SIG-M5 treated with dmso at 0.1 percent for 504 hours (cell line): ENCODE measurements at regions not wholly inside any gene's neighbourhood (a gene's known extent, or its start where the extent isn't known, plus 50 kb on each side); places are given as distances from the start of the nearest gene placed in this dataset.
A peak's percentile ranks its signal among the peaks of the same experiment; 100 is the strongest.
"Not testable (repeated sequence)": the region's sequence is repeated elsewhere in the genome, so short reads cannot be mapped to it uniquely, and the experiment has no call there.

Source experiments
- DNase-seq: peaks from one replicate; lab custom pipeline; 2025; ENCODE audit not compliant: unreplicated experiment; lab: John Stamatoyannopoulos, UW

GRCh38 chr1:184821658-184822057 is 67.0 kb upstream of the EDEM3 start:
- DNase-seq, result no peak

DNA sequence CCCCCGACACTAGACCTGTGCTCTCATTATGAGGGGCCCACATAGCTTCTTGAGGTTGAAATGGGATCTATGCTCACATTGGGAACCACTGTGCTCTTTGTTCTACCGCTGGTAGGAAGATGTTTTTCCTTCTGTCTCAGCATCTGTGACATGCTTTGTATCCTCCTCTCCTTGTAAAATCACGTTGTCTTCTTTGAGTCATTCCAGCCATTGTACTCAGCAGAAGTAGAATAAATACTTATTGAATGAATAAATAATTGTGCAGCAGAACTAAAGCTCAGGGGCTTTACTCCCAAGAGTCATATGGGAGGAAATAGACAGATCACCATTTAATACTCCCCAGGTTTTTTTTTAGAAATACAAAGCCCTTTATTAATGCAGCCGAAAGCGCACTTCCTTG is 66.3 kb upstream of the EDEM3 start:
- no peak for DNase-seq

GRCh38 chr1:184820218-184820750 is 65.6 kb upstream of the EDEM3 start:
- no peak for DNase-seq

DNA sequence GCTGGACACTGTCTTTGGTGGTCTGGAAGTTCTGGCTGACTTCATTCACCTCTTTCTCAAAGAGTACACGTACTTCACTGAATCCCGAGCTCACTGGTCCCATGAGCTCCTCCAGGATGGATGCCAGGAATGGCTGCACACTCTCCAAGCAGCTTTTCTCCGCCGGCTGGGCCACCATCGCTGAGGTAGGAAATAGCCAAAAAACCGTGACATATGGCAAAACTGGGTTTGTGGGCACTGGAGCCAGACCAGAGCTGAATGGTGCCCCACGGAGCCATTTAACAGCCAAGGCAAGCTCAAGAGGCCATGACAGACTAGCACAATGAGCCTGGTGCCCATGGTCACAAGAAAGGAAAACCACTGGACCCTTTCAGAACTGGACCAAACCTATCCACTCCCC is 64.0 kb upstream of the EDEM3 start:
- no peak for DNase-seq

GRCh38 chr1:184817003-184817402 is 62.3 kb upstream of the EDEM3 start:
- DNase-seq, result not testable (repeated sequence)

DNA sequence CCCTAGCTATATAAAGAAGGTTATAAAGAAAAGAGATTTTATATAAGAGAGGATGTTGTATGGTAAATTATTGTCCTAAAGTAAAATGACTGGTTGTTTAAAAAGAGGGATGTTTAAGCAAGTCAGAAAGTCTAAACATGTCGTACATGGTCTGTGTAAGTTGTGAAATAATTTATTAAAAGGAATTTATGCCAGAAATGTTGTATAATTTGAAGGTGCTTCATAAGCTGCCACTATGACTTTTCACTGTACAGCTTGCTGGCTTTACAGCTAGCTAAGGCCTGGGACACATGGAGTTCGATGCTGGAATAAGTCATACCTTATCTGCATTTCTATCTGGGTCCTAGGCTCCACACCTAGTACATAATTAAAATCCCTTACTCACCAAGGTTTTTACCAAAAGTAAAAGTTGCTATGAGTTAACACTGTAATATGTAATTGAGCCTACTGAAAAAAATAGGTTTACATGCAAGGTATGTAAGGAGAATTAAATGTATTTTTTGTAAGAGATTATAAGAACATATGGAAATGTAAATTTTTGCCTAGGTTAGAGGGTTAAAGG is 59.0 kb upstream of the EDEM3 start:
- DNase-seq, result no peak

DNA sequence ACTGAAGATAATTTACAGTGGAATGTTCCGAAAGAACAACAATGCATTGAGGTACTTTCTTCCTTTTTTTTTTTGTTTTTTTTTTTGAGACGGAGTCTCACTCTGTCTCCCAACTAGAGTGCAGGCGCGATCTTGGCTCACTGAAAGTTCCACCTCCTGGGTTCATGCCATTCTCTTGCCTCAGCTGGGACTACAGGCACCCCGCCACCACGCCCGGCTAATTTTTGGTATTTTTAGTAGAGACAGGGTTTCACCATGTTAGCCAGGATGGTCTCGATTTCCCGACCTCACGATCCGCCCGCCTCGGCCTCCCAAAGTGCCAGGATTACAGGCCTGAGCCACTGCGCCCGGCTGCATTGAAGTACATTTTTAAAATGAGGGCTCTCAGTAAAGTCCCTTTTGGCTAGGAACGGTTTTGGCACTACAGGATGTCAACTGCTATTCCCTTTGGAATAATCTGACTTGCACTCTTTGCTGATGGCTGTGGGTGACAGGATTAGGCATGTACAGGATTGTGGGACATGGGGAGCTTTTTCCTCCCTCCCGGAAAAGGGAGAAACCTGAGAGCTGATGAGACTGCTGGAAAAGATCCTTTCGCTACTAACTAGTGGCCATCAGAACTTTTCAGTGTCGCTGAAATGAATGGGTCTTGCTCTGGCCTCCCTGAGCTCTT is 56.9 kb upstream of the EDEM3 start:
- DNase-seq, result no peak

DNA sequence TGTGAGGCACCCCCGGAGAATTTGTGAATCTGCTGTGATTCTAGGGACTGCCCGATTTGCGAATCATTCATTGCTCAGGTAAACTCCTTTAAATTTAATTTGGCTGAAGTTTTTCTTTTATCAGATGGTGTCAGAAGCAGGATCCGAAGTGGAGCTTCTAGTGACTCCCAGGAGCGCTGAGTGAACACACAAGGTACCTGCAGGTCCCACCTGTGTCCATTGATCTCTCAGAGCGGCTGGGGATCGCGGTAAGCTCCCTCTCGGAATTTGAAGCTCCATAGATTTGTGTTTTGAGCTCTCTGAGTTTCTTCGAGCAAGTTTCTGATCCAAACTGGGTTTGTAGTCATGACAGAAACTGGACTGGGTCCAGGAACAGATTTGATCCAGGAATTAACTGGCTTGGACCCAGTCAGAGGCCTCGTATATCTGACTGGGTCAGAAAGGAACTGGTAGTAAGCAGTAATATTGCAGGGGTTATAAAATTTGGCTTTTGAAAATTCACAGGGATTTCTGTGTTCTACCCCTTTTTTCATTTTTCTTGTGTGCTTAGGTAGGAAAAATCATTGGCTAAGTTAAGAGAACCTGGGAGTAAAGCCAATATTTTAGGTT is 56.2 kb upstream of the EDEM3 start:
- DNase-seq, result no peak

DNA sequence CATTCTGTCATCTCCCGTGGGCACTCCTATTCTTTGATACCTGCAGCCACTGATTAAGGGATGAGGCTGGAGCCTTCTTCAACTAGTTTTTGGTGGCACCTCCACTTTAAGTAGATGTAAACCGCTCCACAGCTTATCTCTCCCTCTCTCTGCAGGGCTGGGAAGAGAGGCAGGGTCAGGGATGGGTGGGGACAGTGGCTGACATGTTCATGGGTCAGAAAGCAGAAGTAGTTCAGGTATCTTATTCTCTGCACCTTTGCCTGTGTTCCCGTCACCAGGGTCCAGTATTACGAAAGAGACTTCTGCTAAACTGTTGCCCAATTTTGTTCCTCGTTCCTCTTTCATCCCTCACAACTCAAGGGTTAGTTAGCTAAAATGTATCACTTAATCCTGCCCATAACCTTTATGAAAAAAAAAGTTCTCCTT is 51.7 kb upstream of the EDEM3 start:
- peak; percentile 96 for DNase-seq

DNA sequence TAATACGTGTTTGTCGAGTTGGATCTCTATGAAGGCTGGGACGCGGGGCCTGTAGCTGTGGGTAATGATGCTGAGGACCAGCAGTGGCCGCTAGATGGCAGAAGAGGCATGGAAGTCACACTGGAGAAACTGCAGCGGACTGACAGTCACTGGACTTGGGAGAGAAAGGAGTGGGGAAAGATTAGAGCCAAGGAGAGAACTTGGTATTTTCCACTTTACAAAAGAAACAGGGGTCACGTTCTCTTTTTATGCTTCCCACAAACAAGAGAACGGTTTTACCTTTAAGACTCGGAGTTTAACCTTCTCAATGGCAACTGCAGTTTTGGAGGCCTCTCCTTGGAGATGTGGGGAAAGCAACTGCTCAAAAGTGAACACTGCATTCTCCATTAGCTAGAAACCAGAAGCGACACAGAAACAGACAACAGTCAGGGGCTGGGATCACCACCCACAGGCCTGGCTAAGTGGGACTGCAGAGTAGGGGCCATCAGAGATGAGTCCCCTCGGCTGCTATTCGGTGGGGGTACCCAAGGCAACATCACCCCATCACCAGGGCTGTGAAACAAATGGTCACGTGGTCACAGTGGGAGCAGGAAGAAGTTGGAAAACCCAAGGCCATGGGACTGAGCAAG is 51.1 kb upstream of the EDEM3 start:
- DNase-seq, result peak; percentile 91
